ENCODE measurements at regions not wholly inside any gene's neighbourhood (a gene's known extent, or its start where the extent isn't known, plus 50 kb on each side); places are given as distances from the start of the nearest gene placed in this dataset.

- no peaks in the 10 kb centered on the region for H3K9me3 Mint-ChIP-seq (ENCODE audit: unreplicated experiment)
- Histone ChIP-seq H3K27ac (ENCODE audit: low read depth, low read length) (no peak overlapping the region), H3K27me3 (ENCODE audit: insufficient read depth, low read length) (no peaks in the 10 kb centered on the region), H4K20me1 (ENCODE audit: insufficient read depth, low read length) (no peaks in the 10 kb centered on the region), H3K4me3 (ENCODE audit: insufficient read depth, low read depth, low read length) (no peak overlapping the region), H3K4me1 (ENCODE audit: insufficient read depth, low read length) (no peaks in the 10 kb centered on the region), H3K36me3 (ENCODE audit: insufficient read depth, low read length) (no peaks in the 10 kb centered on the region), H2AFZ (ENCODE audit: low read depth, low read length) (no peak overlapping the region), H3K4me2 (ENCODE audit: low read length) (no peak overlapping the region), H3K9ac (ENCODE audit: low read length) (no peak overlapping the region), H3K79me2 (ENCODE audit: insufficient read depth, low read length) (no peaks in the 10 kb centered on the region), H3K9me3 (ENCODE audit: insufficient read depth, low read depth, low read length) (no peaks in the 10 kb centered on the region)
- no peaks in the 10 kb centered on the region for H3K4me1 Mint-ChIP-seq (ENCODE audit: low read depth, unreplicated experiment)
- no peak overlapping the region for H3K27ac Mint-ChIP-seq (ENCODE audit: unreplicated experiment)
- H3K36me3 Mint-ChIP-seq (ENCODE audit: low read depth, unreplicated experiment), result no peaks in the 10 kb centered on the region
- TF ChIP-seq EZH2 (IDR thresholded peaks at IDR 0.05; ENCODE audit: insufficient read depth, low read length), result no peak
- TF ChIP-seq, protein P1, sequence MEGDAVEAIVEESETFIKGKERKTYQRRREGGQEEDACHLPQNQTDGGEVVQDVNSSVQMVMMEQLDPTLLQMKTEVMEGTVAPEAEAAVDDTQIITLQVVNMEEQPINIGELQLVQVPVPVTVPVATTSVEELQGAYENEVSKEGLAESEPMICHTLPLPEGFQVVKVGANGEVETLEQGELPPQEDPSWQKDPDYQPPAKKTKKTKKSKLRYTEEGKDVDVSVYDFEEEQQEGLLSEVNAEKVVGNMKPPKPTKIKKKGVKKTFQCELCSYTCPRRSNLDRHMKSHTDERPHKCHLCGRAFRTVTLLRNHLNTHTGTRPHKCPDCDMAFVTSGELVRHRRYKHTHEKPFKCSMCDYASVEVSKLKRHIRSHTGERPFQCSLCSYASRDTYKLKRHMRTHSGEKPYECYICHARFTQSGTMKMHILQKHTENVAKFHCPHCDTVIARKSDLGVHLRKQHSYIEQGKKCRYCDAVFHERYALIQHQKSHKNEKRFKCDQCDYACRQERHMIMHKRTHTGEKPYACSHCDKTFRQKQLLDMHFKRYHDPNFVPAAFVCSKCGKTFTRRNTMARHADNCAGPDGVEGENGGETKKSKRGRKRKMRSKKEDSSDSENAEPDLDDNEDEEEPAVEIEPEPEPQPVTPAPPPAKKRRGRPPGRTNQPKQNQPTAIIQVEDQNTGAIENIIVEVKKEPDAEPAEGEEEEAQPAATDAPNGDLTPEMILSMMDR (IDR thresholded peaks at IDR 0.05; ENCODE audit: insufficient read depth, low read depth, low read length), result no peak
- peaks cover 3% of the 10 kb centered on the region for H3K27me3 Mint-ChIP-seq (ENCODE audit: low read depth, unreplicated experiment)
- DNase-seq (ENCODE audit: low read depth) (no peak), FAIRE-seq (no peak)
- no peak overlapping the region for H3K4me3 Mint-ChIP-seq (ENCODE audit: unreplicated experiment)
Observed at GRCh38 chr18:38993342-38993741, 1427.7 kb upstream of the CELF4 start.

DNA sequence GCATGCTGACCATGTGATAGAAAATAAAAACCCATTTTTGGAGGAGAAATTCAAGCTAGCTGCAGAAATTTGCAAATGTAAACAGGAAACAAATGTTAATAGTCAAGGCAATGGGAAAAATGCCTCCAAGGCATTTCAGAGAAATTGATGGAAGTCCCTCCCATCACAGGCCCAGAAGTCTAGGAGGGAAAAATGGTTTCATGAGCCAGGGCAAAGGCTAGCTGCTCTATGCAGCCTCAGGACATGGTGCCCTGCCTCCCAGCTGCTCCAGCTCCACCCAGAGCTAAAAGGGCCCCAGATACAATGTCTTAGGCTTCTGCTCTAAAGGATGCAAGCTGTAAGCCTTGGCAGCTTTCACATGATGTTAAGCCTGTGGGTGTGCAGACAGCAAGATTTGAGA is 1419.4 kb upstream of the CELF4 start:
- no peaks in the 10 kb centered on the region for H3K36me3 ChIP-seq (ENCODE audit: insufficient read depth, low read length)
- no peak overlapping the region for H3K4me3 Mint-ChIP-seq (ENCODE audit: unreplicated experiment)

GRCh38 chr18:38982072-38982471 is 1416.5 kb upstream of the CELF4 start:
- H3K36me3 ChIP-seq (ENCODE audit: insufficient read depth, low read length), result no peaks in the 10 kb centered on the region
- H3K4me1 Mint-ChIP-seq (ENCODE audit: low read depth, unreplicated experiment), result no peaks in the 10 kb centered on the region
- H3K4me3 Mint-ChIP-seq (ENCODE audit: unreplicated experiment), result no peak overlapping the region
- TF ChIP-seq EZH2 (IDR thresholded peaks at IDR 0.05; ENCODE audit: insufficient read depth, low read length), result no peak
- TF ChIP-seq, protein P1 (IDR thresholded peaks at IDR 0.05; ENCODE audit: insufficient read depth, low read depth, low read length), result no peak
- no peaks in the 10 kb centered on the region for H4K20me1 ChIP-seq (ENCODE audit: insufficient read depth, low read length)
- no peaks in the 10 kb centered on the region for H3K79me2 ChIP-seq (ENCODE audit: insufficient read depth, low read length)
- H3K9ac ChIP-seq (ENCODE audit: low read length), result no peak overlapping the region
- DNase-seq (ENCODE audit: low read depth), result no peak
- H3K4me2 ChIP-seq (ENCODE audit: low read length), result no peak overlapping the region
- H3K4me3 ChIP-seq (ENCODE audit: insufficient read depth, low read depth, low read length), result no peak overlapping the region
- H3K27me3 ChIP-seq (ENCODE audit: insufficient read depth, low read length), result no peaks in the 10 kb centered on the region
- no peaks in the 10 kb centered on the region for H3K27me3 Mint-ChIP-seq (ENCODE audit: low read depth, unreplicated experiment)
- no peaks in the 10 kb centered on the region for H3K9me3 ChIP-seq (ENCODE audit: insufficient read depth, low read depth, low read length)
- no peak overlapping the region for H3K27ac Mint-ChIP-seq (ENCODE audit: unreplicated experiment)
- no peak overlapping the region for H3K27ac ChIP-seq (ENCODE audit: low read depth, low read length)
- no peak overlapping the region for H2AFZ ChIP-seq (ENCODE audit: low read depth, low read length)
- FAIRE-seq, result no peak
- H3K4me1 ChIP-seq (ENCODE audit: insufficient read depth, low read length), result no peaks in the 10 kb centered on the region
- peaks cover 1% of the 10 kb centered on the region for H3K9me3 Mint-ChIP-seq (ENCODE audit: unreplicated experiment)
- no peaks in the 10 kb centered on the region for H3K36me3 Mint-ChIP-seq (ENCODE audit: low read depth, unreplicated experiment)

More for the DNA sequence above, 1419.4 kb upstream of the CELF4 start:
- TF ChIP-seq, protein P1 (IDR thresholded peaks at IDR 0.05; ENCODE audit: insufficient read depth, low read depth, low read length), result no peak
- no peak for TF ChIP-seq EZH2 (IDR thresholded peaks at IDR 0.05; ENCODE audit: insufficient read depth, low read length)
- Histone ChIP-seq H3K9me3 (ENCODE audit: insufficient read depth, low read depth, low read length) (no peaks in the 10 kb centered on the region), H3K4me1 (ENCODE audit: insufficient read depth, low read length) (no peaks in the 10 kb centered on the region), H3K4me2 (ENCODE audit: low read length) (no peak overlapping the region), H3K27ac (ENCODE audit: low read depth, low read length) (no peak overlapping the region), H3K9ac (ENCODE audit: low read length) (no peak overlapping the region), H4K20me1 (ENCODE audit: insufficient read depth, low read length) (no peaks in the 10 kb centered on the region), H2AFZ (ENCODE audit: low read depth, low read length) (no peak overlapping the region), H3K4me3 (ENCODE audit: insufficient read depth, low read depth, low read length) (no peak overlapping the region), H3K27me3 (ENCODE audit: insufficient read depth, low read length) (no peaks in the 10 kb centered on the region), H3K79me2 (ENCODE audit: insufficient read depth, low read length) (no peaks in the 10 kb centered on the region)
- FAIRE-seq, result no peak
- Mint-ChIP-seq H3K27ac (ENCODE audit: unreplicated experiment) (no peak overlapping the region), H3K4me1 (ENCODE audit: low read depth, unreplicated experiment) (no peaks in the 10 kb centered on the region), H3K27me3 (ENCODE audit: low read depth, unreplicated experiment) (no peaks in the 10 kb centered on the region), H3K36me3 (ENCODE audit: low read depth, unreplicated experiment) (no peaks in the 10 kb centered on the region), H3K9me3 (ENCODE audit: unreplicated experiment) (peaks cover 1% of the 10 kb centered on the region)
- DNase-seq (ENCODE audit: low read depth), result no peak
